GM12875 (cell line): ENCODE measurements at regions not wholly inside any gene's neighbourhood (a gene's known extent, or its start where the extent isn't known, plus 50 kb on each side); places are given as distances from the start of the nearest gene placed in this dataset.

Experiments
- H3K4me3 ChIP-seq: one replicate; pipeline ENCODE4 v1.5.1; 2011; ENCODE audit warnings: low read depth, low read length, control low read depth
- CTCF ChIP-seq: IDR thresholded peaks from 2 replicates; pipeline ENCODE4 v1.5.1; 2011; ENCODE audit warnings: low read depth, mild to moderate bottlenecking, control low read depth, inconsistent platforms, low read length, moderate library complexity, borderline replicate concordance; ENCODE audit not compliant: insufficient read depth

DNA sequence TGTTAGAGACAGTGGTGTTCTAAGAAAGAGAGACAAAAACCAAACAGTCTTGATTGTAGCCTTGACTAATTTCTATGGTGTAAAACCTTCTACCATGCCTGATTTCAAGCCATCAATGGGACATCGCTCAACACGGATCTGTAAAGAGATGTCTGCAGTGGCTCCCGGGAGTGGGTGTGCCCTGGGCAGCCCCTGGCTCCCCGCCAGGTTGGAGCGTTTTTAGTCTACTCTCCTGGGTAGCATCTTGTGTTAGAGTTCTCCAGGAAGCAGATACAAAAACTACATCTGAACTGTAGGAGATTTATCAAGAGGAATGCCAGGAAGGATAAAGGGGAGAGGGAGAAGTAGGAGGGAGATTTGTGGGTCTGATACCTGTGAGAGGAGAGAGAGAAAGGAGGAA lies 1212.9 kb downstream of the BCL11B start:
- no peak overlapping the region for H3K4me3 ChIP-seq
- no peak for TF ChIP-seq CTCF

DNA sequence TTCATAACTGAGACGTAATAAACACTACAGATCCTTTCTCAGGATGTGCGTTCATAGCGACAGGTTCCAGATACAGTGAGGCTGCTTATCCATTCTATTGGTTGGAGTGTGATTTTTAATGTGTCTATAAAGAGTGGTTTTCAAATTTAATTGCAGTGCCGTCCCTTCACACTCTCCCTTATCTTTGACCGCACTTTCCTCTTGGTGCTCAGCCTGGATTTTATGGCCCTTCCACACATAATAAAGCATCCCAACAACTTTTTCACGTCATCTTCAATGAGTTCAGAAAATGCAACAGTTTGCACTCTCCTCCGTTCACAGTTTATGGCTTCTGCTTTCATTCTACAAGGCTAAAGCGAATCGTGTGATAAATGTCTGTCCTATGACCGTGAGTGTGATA lies 1209.9 kb downstream of the BCL11B start:
- no peak overlapping the region for H3K4me3 ChIP-seq
- no peak for TF ChIP-seq CTCF

- TF ChIP-seq CTCF, result no peak
- H3K4me3 ChIP-seq, result no peak overlapping the region
Measured at GRCh38 chr14:98069712-98070171, 1202.3 kb downstream of the BCL11B start.

GRCh38 chr14:98070536-98070935 lies 1201.5 kb downstream of the BCL11B start:
- H3K4me3 ChIP-seq, result no peak overlapping the region
- TF ChIP-seq CTCF, result no peak

DNA sequence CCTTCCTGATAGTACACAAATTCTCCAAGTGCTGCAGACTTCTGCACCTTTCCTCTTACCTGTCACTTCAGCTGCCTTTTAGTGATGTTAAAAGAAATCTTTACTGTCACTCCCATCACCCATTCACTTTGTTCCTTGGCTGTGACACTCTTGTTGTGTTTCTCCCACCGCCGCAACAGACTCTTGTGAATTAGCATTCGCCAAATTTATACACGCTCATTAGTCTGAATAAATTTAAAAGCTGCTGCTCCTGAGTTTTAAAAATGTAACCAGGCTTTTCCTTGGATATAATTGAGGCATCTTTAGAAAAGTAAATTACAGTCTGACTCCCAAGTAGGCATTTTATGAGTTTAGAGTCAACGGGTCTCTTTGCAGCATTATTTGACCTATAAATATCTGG lies 1197.9 kb downstream of the BCL11B start:
- no peak overlapping the region for H3K4me3 ChIP-seq
- TF ChIP-seq CTCF, result no peak

- no peak for TF ChIP-seq CTCF
- H3K4me3 ChIP-seq, result no peak overlapping the region
Measured at GRCh38 chr14:98077176-98077575, 1194.8 kb downstream of the BCL11B start.

GRCh38 chr14:98082833-98083232 lies 1189.2 kb downstream of the BCL11B start:
- no peak overlapping the region for H3K4me3 ChIP-seq
- no peak for TF ChIP-seq CTCF
